ENCODE measurements at regions not wholly inside any gene's neighbourhood (a gene's known extent, or its start where the extent isn't known, plus 50 kb on each side); places are given as distances from the start of the nearest gene placed in this dataset.
A peak's percentile ranks its signal among the peaks of the same experiment; 100 is the strongest.

- peak; percentile 71 for DNase-seq
Observed at GRCh38 chr19:46546194-46546896, 50.7 kb upstream of the PNMA8B start.

GRCh38 chr19:46550684-46551083 is 50.4 kb upstream of the CALM3 start:
- no peak for DNase-seq

- peak; percentile 30 for DNase-seq
Observed at GRCh38 chr19:46551164-46551563, 50.0 kb upstream of the CALM3 start.

Measured in hematopoietic multipotent progenitor cell treated with erythropoietin and hydrocortisone succinate and interleukin-3 and kit ligand, for 4 days (in vitro differentiated cells).